GM18861 (cell line): ENCODE measurements at regions not wholly inside any gene's neighbourhood (a gene's known extent, or its start where the extent isn't known, plus 50 kb on each side); places are given as distances from the start of the nearest gene placed in this dataset.

Source experiments
- ATAC-seq: cut with Tn5 transposase; IDR thresholded peaks from one replicate; pipeline ENCODE4 v1.9.1; 2021; ENCODE audit not compliant: unreplicated experiment

DNA sequence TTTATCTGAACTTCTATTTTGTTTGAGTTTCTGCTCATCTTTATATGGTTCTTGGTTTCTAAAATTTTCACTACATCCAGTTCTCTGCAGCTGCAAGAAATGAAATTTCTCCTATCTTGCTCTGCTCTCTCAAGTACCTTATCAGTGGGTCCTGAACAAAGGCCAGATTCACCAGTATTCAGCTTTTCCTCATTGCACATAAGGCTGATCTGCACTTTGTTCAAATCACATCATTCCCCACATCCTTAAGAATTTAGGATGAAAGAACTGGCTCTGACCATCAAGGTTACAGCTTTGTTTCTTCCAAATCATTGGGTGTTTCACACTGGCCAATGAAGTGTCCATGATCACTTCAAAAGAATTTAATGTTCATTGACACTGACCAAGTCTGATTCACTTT is 211.4 kb downstream of the GRIN2B start:
- ATAC-seq: no peak

DNA sequence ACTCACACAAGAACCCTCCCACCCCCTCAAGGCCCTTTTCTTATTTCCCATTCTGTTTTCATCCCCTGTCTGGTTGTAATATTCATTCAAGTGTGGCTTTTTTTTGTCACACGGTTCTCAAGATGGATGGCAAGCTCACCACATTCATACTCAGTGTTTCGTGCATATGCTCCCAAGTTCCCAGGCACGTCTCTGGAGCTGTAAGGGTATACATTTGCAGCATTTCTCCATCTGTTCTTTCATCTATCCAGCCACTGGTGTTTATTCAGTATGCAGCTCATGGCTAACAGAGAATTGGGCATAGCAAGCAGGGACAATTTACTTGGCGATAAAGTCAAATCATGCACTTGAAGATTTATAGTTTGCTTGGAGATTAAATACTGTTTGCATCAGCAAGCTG is 212.1 kb downstream of the GRIN2B start:
- no peak for ATAC-seq

DNA sequence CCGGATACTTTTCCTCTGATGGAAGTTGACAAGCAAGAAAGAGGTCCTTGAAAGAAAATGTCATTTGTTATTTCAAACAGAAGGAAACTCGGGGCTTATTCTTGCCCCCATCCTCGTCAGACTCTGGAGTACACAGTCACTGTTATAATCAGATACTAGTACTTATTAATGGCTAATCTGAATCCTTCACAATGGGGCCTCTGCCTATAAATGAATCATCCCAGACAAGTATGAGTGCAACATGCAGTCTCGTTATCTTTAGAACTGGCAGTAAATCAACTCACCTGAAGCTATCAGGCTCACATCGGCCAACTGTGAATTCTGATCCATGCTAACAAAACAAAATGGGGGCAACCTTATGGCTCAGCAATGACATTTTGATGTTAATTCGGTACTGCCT is 216.7 kb downstream of the GRIN2B start:
- no peak for ATAC-seq

DNA sequence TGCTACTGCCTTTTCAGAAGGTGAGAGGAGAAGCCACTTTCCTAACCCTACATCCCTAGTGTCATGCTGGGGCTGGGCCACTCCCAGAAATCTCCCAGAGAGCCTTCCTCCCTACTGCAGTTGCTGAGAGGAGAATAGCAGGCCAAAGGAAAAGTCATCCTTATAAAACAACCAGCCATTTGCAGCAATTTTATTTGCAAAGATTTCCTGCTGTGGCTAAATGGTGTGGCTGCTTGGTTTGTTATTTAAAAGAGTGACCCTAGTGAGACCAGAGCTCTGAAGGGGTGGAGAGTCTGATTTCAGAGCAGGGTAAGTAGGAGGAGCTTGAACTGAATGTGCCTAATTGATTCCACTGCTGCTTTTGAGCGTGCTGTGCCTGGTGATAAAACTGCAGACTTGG is 232.0 kb downstream of the GRIN2B start:
- ATAC-seq: no peak

GRCh38 chr12:13745111-13745860 is 236.1 kb downstream of the GRIN2B start:
- no peak for ATAC-seq

DNA sequence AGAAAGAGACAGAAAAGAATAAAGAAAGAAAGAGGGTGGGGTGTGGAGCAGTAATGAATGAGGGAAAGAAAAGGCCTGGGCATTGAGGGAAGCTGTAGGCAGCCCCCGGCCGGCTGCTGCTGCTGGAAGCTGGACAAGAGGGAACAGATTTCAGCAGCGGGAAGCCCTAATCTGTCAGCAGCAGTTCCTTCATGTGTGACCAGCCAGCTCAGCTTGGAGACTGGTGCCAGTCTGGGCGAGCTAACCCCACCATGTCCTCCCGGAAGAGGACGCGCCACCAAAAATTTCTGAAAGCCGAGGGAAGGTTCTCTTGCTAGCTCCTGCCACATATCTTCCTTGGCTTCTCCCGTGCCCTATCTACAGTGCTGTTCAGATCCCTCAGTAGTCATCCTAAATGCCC is 236.8 kb downstream of the GRIN2B start:
- no peak for ATAC-seq

DNA sequence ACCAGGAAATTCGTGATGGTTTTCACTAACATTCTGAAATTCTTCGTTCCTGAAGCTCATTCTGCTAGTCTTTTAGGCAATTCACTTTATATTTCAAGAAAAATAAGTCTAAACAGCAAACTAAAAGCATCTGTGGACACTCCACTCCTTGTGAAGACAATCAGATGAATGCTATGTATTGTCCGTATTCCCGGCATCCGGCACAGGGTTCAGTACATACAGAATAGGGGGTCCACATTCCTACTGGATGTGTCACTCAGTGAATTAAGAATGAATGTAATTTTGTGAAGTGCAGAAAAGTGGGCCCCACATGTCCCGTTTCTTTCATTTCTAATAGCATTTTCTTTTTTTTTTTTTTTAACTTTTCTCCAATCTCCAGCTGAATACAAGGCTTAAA is 241.3 kb downstream of the GRIN2B start:
- no peak for ATAC-seq

GRCh38 chr12:13735734-13736133 is 245.7 kb downstream of the GRIN2B start:
- no peak for ATAC-seq

DNA sequence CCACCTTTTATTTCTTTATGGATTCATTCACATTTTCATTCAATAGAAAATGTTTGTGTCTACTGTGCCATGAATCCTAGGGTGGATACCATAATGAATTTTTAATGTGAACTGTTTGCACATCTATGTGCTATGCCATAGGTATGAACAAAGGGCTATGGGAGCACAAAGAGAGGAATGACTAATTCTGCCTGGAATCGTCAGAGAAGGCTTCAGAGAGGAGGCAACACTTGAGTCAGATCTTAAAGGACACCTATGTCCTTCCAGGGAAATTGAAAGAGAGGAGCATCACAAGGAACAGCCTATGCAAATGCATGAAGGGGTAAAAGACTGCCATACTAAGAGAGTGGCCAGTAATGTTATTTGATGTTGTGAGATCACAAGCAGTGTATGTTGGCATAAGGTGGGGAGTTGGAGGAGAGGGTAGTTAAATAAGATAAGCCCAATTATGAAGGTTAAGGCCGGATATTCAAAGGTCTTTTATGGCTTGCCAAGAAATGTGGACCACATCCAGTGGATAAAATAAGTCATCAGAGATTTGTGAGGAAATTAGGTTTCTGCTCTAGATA is 246.7 kb downstream of the GRIN2B start:
- ATAC-seq: no peak

GRCh38 chr12:13727707-13728195 is 253.7 kb downstream of the GRIN2B start:
- no peak for ATAC-seq

- ATAC-seq: no peak
Observed at GRCh38 chr12:13725049-13725448, 256.4 kb downstream of the GRIN2B start.

DNA sequence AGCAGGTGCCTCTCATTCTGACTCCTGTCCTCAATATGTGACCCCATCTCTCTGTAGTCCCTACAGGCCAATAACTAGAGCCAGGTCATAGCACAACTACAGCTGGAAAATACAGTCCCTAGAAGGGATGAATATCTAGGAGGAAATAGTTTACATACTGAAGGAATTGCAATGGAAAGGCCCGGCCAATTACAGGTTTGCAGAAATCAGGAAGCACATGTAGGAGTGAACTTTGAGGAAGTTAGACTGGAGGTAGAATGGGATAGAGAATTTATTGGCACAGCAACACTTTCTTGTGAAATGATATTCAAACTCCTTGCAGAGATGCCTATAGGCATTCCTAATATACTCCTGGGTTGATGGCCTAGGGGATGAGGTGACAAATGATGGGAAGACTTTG is 257.3 kb downstream of the GRIN2B start:
- ATAC-seq: no peak

DNA sequence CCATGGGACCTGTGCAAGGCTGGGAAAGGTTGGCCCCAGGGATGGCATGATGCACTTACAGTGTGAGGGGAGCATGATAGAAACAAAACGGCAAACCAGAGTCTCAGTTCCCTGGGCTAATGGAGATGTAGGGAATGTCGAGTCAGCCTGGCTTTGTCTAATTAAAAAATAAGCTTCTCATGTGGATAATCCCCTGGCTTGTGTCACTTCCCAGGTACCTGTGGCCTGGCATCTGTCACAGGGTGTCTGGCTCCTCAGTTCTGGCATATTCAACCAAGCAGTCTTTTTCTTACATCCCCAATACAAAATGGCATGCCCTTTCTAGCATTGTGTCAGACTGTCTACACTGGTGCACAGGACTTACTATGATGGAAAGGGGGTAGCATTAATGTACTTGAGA is 261.4 kb downstream of the GRIN2B start:
- no peak for ATAC-seq

- no peak for ATAC-seq
Observed at GRCh38 chr12:13718271-13718670, 263.1 kb downstream of the GRIN2B start.

- ATAC-seq: no peak
Observed at GRCh38 chr12:13716119-13716518, 265.3 kb downstream of the GRIN2B start.

GRCh38 chr12:13713556-13714410 is 267.6 kb downstream of the GRIN2B start:
- ATAC-seq: no peak

DNA sequence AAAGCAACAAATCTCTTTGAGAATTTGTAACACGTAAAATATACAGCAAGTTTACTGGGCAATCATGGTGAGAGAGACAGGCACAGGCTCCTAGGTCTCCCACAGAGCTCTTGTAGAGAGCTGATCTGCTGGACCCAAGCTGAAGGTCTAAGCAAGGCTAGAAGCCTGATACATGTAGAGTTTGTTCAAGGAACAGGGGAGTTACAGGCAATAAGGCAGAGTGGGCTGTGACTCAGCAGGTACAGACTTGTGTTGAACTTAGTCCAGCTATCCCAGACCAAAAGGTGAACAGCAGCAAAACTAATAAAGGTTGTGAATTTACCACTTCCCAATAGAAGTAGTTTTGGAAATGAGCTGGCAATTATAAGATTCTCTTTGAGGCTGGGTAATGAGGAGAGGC is 273.6 kb downstream of the GRIN2B start:
- no peak for ATAC-seq

DNA sequence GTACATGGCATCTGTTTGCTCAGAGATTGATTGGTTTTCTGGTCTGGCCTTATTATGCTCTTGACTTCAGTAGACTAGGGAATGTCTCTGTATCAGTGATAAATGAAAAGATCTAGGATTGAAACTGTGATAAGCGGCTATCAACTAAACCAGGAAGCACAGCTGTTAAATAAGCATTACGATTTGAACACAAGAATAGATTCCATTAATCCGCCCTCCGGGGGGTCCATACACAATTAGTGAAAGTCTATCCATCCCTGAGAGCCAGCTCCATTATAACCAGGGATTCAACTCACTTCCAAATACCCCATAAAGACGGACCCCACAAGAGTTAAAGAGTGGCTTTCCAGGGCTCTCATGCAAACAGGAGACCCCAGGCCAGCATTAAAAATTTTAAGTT is 279.0 kb downstream of the GRIN2B start:
- ATAC-seq: no peak

DNA sequence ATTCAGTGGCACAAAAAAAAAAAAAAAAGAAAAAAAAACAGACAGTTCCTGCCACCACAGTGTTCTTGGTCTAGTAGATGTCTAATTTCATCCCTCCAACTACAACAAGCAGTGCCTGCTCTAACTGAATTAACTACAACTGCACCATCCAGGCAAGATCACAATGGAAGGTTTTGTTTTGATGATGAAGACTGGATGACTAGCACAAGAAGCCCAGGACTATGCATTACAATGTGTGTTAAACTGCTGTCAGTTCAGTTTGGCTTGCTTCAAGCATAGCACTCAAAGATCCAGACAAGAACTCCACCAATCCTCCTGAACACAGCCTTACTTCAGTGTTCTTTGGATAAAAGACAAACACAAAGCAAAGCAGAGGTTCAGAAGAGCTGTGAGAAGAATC is 279.9 kb downstream of the GRIN2B start:
- no peak for ATAC-seq

GRCh38 chr12:13697973-13698372 is 283.4 kb downstream of the GRIN2B start:
- ATAC-seq: no peak

- ATAC-seq: no peak
Observed at GRCh38 chr12:13695781-13696180, 285.6 kb downstream of the GRIN2B start.

DNA sequence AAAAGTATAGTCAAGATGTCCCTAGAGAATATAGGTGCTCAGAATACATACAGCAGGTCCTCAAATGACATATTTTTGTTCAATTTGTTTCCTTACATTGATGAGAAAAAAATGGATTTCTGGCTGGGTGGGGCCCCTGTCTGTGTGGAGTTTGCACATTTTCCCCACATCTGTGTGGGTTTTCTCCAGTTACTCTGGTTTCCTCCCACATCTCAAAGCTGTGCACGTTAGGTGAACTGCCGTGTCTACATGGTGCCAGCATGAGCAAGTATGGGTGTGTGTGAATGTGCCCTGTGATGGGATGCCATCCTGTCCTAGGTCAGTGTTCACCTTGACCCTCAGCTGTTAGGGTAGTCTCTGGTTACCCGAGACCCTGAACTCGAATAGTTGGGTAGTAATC is 289.1 kb downstream of the GRIN2B start:
- no peak for ATAC-seq
